Heart right ventricle (tissue), 16 donors: ENCODE measurements at regions not wholly inside any gene's neighbourhood (a gene's known extent, or its start where the extent isn't known, plus 50 kb on each side); places are given as distances from the start of the nearest gene placed in this dataset.

ENCODE experiments used
- ATAC-seq, 8 donors: fragments of 200-7000 bp; cut with Tn5 transposase; one replicate each; pipeline ENCODE4 v1.9.1; 2020; ENCODE audit warnings: mild to moderate bottlenecking in 8 of 8, moderate library complexity in 8 of 8, moderate number of reproducible peaks in 1 of 8
- DNase-seq, 2 donors: peaks; one replicate each; pipeline ENCODE4 v3.0.0-alpha.2; 2020
- H3K27ac ChIP-seq, 10 donors: fragments of 200-600 bp; sonication (generic) in 2 of 10; one replicate each; pipeline versions ENCODE4 v1.5.0 to v1.8.0; 2020 to 2022; ENCODE audit warnings: mild to moderate bottlenecking in 3 of 10
- H3K27me3 ChIP-seq, 7 donors: fragments of 200-600 bp; one replicate each; pipeline ENCODE4 v1.8.0; 2021 to 2022; ENCODE audit warnings: mild to moderate bottlenecking in 2 of 7
- H3K36me3 ChIP-seq, 9 donors: fragments of 200-600 bp; sonication (generic) in 1 of 9; one replicate each; pipeline versions ENCODE4 v1.5.0 to v1.8.0; 2020 to 2022; ENCODE audit warnings: mild to moderate bottlenecking in 2 of 9
- H3K4me1 ChIP-seq, 9 donors: fragments of 200-600 bp; sonication (generic) in 1 of 9; one replicate each; pipeline versions ENCODE4 v1.5.0 to v1.8.0; 2020 to 2022; ENCODE audit warnings: mild to moderate bottlenecking in 4 of 9
- H3K4me3 ChIP-seq, 10 donors: fragments of 200-600 bp; sonication (generic) in 2 of 10; one replicate each; pipeline versions ENCODE4 v1.5.0 to v1.8.0; 2020 to 2022; ENCODE audit warnings: mild to moderate bottlenecking in 7 of 10, moderate library complexity in 2 of 10
- H3K9me3 ChIP-seq, 11 donors: fragments of 200-600 bp in 10 of 11; sonication (generic) in 2 of 11; one replicate each; pipeline versions ENCODE4 v1.5.0 to v1.8.0; 2013 to 2022; ENCODE audit warnings: mild to moderate bottlenecking in 2 of 11, control low read depth in 1 of 11, moderate library complexity in 1 of 11
- CTCF ChIP-seq, 9 donors: fragments of 200-600 bp; sonication (generic) in 2 of 9; IDR thresholded peaks; one replicate each; pipeline versions ENCODE4 v1.5.0 to v1.8.0; 2021 to 2022; ENCODE audit warnings: antibody characterized with exemption in 9 of 9, mild to moderate bottlenecking in 5 of 9, moderate library complexity in 1 of 9
- WGBS, 2 donors: extraction: QIAGEN DNeasy Blood & Tissue Kit; methylation state at CpG; one replicate each; pipeline ENCODE4 v1.1.7; 2013; ENCODE audit warnings: inconsistent platforms in 1 of 2; 5-methylcytosine and 5-hydroxymethylcytosine counted together
- intact Hi-C, 10 donors: fragments of 100-400 bp; cut with DNase I; formaldehyde crosslinking; loops; one replicate each; pipeline versions ENCODE4 v1.11.1 to v1.14.2; 2022
- donor health status: Arrhythmogenic right ventricular cardiomyopathy.
- donor health status: ischemic (EF 13 %, LVEDD 7.1; RV severe dilation, severe dysfunction).
- donor health status: healthy with polysubstance abuse.
- donor health status: DM: no; HTN: yes; CAD: no.
- donor health status: DM: no; HTN: no; CAD: no.
- donor health status: ischemic (EF 25% LVEDD 6.9; RV normal size, moderate dysfunction).
- donor health status: ischemic (EF 25% LVEDD 5.7; RV mildly dilated, moderate dysfunction).
- donor health status: healthy.
- donor health status: DM: yes; HTN: yes; CAD: no.
- donor health status: Ischemic cardiomyopathy.
- donor health status: ischemic (EF 35%, LVEDD 5.7; RV mildly dilated, moderate dysfunction).
- donor health status: nonischemic (EF 11% LVEDD 7.7; RV severe dilation, severe dysfunction).
- donor health status: DM: yes; HTN: yes; CAD: no.
- donor health status: PGD.
- donor health status: ischemic (EF 29% LVEDD 5.4; RV normal size, mild dysfunction).
- donor health status: nonischemic (EF 23%, LVEDD 6.1; RV moderate dilation, normal function).

GRCh38 chr6:92315312-92315711 is 1104.0 kb downstream of the EPHA7 start:
- DNase-seq (no peak), ATAC-seq (no peak)
- Histone ChIP-seq H3K9me3 (no peaks in the 10 kb centered on the region), H3K27me3 (no peaks in the 10 kb centered on the region), H3K36me3 (no peaks in the 10 kb centered on the region), H3K4me1 (no peaks in the 10 kb centered on the region), H3K27ac (no peak overlapping the region), H3K4me3 (no peak overlapping the region)
- no peak for TF ChIP-seq CTCF (IDR thresholded peaks at IDR 0.05)
- 82 to 83% methylated on average over 1 of the region's 1 CpG for WGBS, 2 donors
- intact Hi-C loops: no loop called here

- ATAC-seq: no peak
- TF ChIP-seq CTCF (IDR thresholded peaks at IDR 0.05): no peak
Measured at GRCh38 chr6:92297101-92297500, 1122.3 kb downstream of the EPHA7 start.

GRCh38 chr6:92292067-92292466 is 1127.3 kb downstream of the EPHA7 start:
- no peak for TF ChIP-seq CTCF (IDR thresholded peaks at IDR 0.05)
- Histone ChIP-seq H3K4me3 (no peak overlapping the region), H3K9me3 (peaks cover 0 to 4% (median 0%) of the 10 kb centered on the region in 11 donors), H3K36me3 (no peaks in the 10 kb centered on the region), H3K4me1 (no peaks in the 10 kb centered on the region), H3K27ac (no peak overlapping the region), H3K27me3 (no peaks in the 10 kb centered on the region)
- intact Hi-C loops: no loop called here
- WGBS, 2 donors: 34 to 47% methylated on average over 1 of the region's 1 CpG
- DNase-seq (no peak), ATAC-seq (no peak)

More at GRCh38 chr6:92297101-92297500, 1122.3 kb downstream of the EPHA7 start:
- intact Hi-C loops: no loop called here
- no peak overlapping the region for H3K4me3 ChIP-seq
- H3K36me3 ChIP-seq: no peaks in the 10 kb centered on the region
- H3K27ac ChIP-seq: no peak overlapping the region
- H3K27me3 ChIP-seq: no peaks in the 10 kb centered on the region
- WGBS, 2 donors: 87 to 91% methylated on average over 4 of the region's 4 CpGs
- H3K4me1 ChIP-seq: no peaks in the 10 kb centered on the region
- DNase-seq: no peak
- H3K9me3 ChIP-seq: peaks cover 0 to 2% (median 0%) of the 10 kb centered on the region in 11 donors

- H3K9me3 ChIP-seq: peaks cover 0 to 4% (median 0%) of the 10 kb centered on the region in 11 donors
- H3K27me3 ChIP-seq: no peaks in the 10 kb centered on the region
- H3K36me3 ChIP-seq: no peaks in the 10 kb centered on the region
- no peak for TF ChIP-seq CTCF (IDR thresholded peaks at IDR 0.05)
- no peak overlapping the region for H3K27ac ChIP-seq
- DNase-seq (no peak), ATAC-seq (no peak)
- intact Hi-C loops: no loop called here
- no peak overlapping the region for H3K4me3 ChIP-seq
- no peaks in the 10 kb centered on the region for H3K4me1 ChIP-seq
Measured at GRCh38 chr6:92289831-92290230, 1129.5 kb downstream of the EPHA7 start.
